ENCODE measurements at regions not wholly inside any gene's neighbourhood (a gene's known extent, or its start where the extent isn't known, plus 50 kb on each side); places are given as distances from the start of the nearest gene placed in this dataset.

DNA sequence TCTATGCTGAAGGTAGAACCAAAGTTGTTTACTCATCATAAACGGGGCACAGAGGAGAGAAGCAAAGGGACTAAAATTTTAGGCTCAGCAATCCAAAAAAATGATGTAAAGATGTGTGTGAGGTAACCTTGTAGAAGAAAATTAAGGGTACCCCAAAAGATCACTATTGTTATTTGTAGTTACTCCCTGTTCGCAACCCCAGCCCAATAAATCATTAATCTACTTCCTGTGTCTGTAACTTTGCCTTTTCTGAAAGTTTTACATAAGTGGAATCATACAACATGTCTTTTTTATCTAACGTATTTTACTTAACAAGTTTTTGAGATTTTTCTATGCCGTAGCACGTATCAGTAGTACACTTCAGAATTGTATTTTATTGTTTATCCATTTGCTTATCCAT, 1114.8 kb upstream of the GJE1 start:
- no peak for DNase-seq

DNA sequence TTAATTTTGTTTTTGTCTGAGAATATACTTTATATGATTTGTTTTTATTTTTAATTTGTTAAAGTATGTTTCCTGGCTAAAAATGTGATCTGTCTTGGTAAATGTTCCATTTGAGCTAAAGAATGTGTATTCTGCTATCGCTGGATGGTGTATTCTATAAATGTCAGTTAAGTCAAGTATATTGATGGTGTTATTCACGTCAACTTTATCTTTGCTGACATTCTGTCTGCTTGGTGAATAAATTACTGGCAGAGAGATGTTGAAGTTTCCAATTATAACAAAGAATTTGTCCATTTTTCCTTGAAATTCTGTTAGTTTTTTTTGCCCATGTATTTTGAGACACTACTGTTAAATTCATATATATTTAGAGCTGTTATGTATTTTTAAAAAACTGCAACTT, 1131.8 kb upstream of the GJE1 start:
- no peak for DNase-seq

DNA sequence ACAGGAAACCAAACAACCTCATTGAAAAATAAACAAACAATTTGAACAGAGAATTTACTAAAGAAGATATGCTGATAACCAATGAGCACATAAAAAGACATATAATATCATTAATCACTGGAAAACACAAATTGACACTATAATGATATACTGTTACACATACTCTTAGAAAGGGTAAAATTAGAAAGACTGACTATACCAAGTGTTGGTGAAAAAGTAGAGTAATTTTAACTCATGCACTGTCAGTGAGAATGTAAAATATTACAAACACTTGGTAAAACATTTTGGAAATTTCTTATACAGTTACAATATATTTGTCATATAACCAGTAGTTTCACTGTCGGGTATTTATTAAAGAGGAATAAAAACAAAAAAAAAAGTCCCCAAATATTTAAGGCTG, 1139.2 kb upstream of the GJE1 start:
- no peak for DNase-seq

DNA sequence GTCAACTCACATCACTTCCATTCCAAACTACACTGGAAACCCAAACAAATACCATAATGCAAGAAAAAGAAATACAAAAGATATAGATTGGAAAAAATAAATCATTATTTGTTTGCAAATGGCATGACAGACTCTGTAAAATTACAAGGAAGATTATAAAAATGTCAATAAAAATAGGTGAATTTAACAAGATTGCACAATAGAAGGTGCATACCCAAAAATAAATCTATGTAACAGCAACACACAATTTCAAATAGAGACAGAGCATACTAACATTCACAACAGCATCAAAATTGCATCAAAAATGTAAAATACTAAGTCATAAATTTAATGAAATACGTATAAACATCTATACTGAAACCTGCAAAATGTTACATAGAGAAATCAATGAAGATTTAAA, 1140.0 kb upstream of the GJE1 start:
- no peak for DNase-seq

GRCh38 chr6:140988780-140989179, 1143.9 kb upstream of the GJE1 start:
- peak; percentile 47 for DNase-seq

DNA sequence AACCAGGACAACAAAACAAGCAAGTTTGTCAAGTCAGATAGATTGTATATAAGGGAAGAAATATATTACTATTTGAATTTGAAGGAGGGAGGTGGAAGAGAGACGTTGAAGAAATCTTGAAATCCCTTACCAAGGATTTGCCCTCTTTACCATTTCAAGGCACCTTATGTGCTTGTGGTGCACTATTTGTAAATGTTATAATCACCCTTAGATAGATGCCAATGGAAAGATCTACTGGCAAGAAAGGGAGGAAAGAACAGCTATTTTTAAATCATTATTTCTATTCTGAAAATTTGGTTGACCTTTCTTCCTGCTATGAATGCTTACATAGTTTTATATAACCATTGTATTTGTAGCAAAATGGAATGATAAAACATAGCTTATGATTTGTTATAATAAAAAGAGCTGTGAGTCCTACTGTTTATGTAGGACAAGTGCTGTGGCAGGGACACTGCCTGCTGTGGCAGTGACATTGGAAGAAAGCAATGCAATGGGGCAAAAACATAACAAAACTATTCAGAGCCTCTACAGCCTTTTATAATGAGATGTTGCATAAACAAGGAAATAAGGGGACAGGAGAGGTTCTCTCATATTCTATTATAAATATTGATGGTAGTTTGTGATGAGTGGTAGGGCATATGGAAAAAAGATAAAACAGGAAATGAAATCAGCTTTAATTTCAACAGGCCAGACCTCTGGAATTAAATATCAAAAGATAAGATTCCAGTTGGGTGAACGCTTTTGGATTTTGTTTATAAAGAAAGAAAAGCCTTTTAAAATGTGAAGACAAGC, 1145.2 kb upstream of the GJE1 start:
- no peak for DNase-seq

DNA sequence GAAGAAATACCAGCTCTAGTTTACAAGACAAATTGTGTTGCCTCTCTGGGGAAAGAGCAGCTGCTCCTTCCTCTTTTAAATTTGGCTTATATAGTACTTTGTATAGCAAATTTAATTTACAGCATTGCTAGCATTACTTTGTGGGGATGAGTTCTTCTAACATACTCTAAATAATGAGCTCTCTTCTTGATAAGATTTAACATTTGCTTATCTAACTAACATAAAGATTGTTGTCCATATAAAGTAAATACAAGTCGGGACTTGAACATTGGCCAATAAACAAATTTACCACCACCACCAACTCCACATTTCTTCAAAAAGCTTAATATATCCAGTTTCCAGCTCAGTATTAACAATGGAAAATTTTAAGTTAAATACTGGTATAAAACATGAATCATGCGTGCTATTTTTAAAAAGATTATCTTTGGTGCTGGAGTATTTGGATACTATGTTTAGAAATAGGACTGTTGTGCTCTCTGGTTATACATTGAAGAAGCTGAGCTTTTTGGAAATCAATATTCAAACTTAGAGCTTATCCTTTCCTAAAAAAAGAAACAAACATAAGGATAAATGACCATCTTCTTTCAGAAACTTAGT, 1146.9 kb upstream of the GJE1 start:
- no peak for DNase-seq

DNA sequence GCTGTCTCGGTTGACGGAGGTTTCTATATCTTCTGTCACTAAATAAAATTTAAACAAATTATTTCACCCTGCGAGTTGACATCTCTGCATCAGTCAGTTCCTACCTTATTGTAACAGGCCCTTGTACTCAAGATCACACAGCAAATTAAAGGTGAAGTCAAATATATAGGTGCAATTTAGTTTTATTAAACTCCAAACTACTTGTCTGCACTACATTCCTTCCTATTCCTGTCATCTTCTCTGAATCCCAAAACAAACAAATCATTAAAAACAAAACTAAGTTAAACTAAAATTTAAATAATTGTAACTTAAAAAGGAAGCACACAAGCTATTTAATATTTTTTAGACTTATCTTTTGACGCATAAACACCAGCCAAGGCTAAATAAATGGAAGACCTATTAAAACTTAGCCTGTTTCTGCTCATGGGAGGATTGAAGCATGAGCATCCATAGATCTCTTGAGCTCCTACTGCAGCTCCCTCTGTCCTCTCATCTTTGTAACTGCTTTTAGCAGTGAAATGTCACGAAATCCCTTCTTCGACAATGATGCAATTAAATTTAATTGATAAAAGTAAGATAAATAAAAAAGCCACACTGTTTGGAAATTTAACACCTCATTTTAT, 1152.3 kb upstream of the GJE1 start:
- DNase-seq, result no peak

GRCh38 chr6:140979642-140980091, 1153.1 kb upstream of the GJE1 start:
- no peak for DNase-seq

- DNase-seq, result no peak
Observed at GRCh38 chr6:140977403-140977802, 1155.3 kb upstream of the GJE1 start.

GRCh38 chr6:140976806-140977205, 1155.9 kb upstream of the GJE1 start:
- DNase-seq, result no peak

GRCh38 chr6:140970485-140970884, 1162.2 kb upstream of the GJE1 start:
- DNase-seq, result no peak

- no peak for DNase-seq
Observed at GRCh38 chr6:140968062-140968461, 1164.7 kb upstream of the GJE1 start.

DNA sequence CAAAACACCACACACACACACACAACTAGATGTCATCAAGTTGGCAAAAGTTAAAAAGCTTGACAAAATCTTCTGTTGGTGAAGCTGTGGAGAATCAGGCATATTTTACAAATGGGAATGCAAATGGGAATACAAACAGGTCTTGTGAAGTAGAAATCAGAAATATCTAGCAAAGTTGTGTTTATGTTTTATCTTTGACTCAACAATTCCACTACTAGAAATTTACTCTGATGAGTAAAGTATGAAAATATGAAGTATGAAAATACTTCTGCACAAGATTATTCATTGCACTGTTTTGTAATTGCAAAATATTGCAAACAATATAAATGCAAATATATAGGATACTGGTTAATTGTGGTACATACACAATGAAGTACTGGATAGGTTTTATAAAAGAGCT, 1166.0 kb upstream of the GJE1 start:
- DNase-seq, result no peak

DNA sequence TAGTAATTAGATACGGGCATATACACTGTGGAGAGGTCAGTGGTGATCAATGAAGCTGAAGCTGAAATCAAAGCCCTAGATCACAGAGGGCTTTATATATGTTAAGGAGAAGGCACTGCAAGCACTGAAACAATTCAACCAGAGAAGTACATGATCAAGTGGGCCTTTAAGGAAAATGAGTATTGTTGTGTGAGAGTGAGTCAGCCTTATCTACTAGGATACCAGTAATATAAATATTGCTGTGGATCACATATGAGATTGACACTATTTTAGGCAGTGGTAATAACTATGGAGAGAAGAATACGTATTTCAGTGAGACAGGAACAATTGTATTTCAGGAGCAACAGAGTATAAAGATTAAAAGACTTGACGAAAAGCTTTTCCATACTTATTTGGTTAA, 1172.2 kb upstream of the GJE1 start:
- no peak for DNase-seq

DNA sequence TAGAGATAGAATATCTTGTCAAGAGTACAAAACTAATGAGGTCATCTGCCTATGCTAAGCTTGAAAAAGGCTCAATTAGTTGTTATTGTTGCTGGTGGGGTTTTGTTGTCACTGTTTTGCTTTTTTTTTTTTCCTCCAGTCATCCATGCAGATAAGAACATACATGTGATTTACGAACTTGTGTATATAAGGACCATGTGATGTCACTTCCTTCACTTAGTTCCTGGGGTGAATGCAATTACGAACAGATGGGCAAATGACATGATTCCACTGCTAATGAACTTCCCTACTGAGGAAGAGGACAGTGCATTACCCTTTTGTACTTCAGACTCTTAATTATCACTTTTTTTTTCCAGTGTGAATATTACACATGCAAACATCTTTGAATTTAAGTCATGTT, 1175.3 kb upstream of the GJE1 start:
- DNase-seq, result no peak

GRCh38 chr6:140956571-140957369, 1176.0 kb upstream of the GJE1 start:
- DNase-seq, result peak; percentile 97

DNA sequence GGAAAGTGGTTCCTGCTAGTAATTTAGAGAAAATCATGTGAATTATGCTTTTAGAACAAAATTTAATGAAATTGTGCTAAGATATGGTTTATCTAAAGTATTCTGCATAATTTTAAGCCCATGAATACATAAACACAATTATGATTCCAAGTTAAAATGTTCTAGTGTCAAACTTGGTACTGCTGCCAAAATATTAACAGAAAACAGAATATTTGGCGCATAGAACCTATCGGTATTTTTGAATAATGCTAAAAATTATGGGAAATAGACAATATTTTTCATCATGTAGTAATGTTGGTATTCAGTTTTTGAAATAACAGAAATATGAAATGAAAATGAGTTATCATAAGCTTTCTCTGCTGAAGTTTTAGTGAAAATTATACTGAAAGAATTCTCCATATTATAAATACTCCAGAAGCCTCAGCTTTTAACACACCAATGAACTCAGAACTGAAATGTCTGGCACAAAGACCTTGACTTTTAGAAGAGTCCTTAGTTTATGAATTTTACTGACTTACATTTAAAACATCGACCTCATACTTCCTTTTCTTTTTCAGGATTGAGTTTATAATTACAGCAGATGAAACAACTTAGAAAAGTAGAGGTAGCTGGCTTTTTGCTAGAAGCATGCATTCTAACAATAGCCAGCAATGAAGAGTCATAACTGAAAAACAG, 1192.3 kb upstream of the GJE1 start:
- DNase-seq, result no peak

- DNase-seq, result no peak
Observed at GRCh38 chr6:140932909-140933308, 1199.8 kb upstream of the GJE1 start.

DNA sequence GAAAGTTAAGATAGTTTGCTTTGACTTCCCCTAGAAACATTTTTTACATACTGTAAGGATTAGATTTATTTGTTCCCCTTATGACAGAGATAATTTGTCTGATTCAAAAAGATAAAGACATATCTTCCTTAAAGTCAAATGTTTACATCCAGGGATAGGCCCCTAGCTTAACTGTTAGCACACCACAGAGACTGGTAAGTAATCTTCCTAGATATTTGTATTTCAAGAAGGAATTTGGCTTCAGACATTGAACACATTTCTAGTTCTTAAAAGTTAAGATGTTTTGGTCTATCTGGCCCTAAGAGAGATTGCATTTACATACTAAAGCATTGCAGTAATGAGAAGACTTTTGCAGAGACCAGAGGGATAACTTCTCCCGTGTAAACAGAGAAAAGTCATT, 1201.1 kb upstream of the GJE1 start:
- no peak for DNase-seq

GRCh38 chr6:140929121-140929520, 1203.6 kb upstream of the GJE1 start:
- DNase-seq, result no peak

DNA sequence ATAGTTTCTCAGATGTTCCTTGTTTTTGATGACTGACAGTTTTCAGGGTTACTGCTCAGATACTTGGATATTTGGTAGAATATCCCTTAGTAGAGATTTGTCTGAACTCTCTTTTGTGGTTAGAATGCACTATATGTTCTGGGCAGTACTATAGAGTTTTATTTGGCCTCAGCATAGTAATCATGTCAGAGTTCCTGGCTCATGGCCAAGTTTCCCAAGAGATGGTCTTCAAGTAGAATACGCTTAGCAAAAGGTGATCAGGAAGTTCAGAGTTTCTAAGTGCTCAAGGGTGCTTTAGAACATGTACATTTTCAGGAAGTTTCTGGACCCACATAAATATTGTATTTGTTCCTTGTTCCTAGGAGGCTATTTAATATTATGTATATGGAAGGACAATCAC, 1209.7 kb upstream of the GJE1 start:
- DNase-seq, result peak; percentile 31

Measured in NCI-H1105 treated with DMSO at 0.1 percent for 48 hours (cell line).